Fibroblast of pulmonary artery (primary cell): ENCODE measurements at regions not wholly inside any gene's neighbourhood (a gene's known extent, or its start where the extent isn't known, plus 50 kb on each side); places are given as distances from the start of the nearest gene placed in this dataset.

ENCODE experiments used
- DNase-seq: peaks from one replicate; pipeline ENCODE4 v3.0.0-alpha.2; 2010; ENCODE audit warnings: low read depth
- H3K4me3 ChIP-seq: replicated peaks from 2 replicates; pipeline ENCODE4 v1.5.1; 2011; ENCODE audit warnings: low read depth, mild to moderate bottlenecking, control low read depth, low read length, moderate library complexity
- CTCF ChIP-seq: IDR thresholded peaks from 2 replicates; pipeline ENCODE4 v1.5.1; 2011; ENCODE audit warnings: mild to moderate bottlenecking, control low read depth, low read length, inconsistent platforms; ENCODE audit errors: missing control alignments

- no peak for DNase-seq
- no peak overlapping the region for H3K4me3 ChIP-seq
- no peak for TF ChIP-seq CTCF
Measured at GRCh38 chrX:42463706-42464490, 314.1 kb downstream of the PPP1R2C start.

GRCh38 chrX:42462917-42463316 lies 315.0 kb downstream of the PPP1R2C start:
- no peak for TF ChIP-seq CTCF
- no peak overlapping the region for H3K4me3 ChIP-seq
- DNase-seq, result no peak

- no peak for DNase-seq
- no peak overlapping the region for H3K4me3 ChIP-seq
- TF ChIP-seq CTCF, result no peak
Measured at GRCh38 chrX:42460706-42461105, 317.3 kb downstream of the PPP1R2C start.

GRCh38 chrX:42459735-42460134 lies 318.2 kb downstream of the PPP1R2C start:
- DNase-seq, result no peak
- no peak overlapping the region for H3K4me3 ChIP-seq
- no peak for TF ChIP-seq CTCF

GRCh38 chrX:42456176-42456700 lies 321.7 kb downstream of the PPP1R2C start:
- no peak overlapping the region for H3K4me3 ChIP-seq
- no peak for DNase-seq
- no peak for TF ChIP-seq CTCF

- TF ChIP-seq CTCF, result no peak
- H3K4me3 ChIP-seq, result no peak overlapping the region
- DNase-seq, result no peak
Measured at GRCh38 chrX:42450228-42450627, 327.7 kb downstream of the PPP1R2C start.

- no peak for TF ChIP-seq CTCF
- no peak for DNase-seq
- H3K4me3 ChIP-seq, result no peak overlapping the region
Measured at GRCh38 chrX:42443267-42443666, 334.7 kb downstream of the PPP1R2C start.
